A204.1 (cell line): ENCODE measurements at regions not wholly inside any gene's neighbourhood (a gene's known extent, or its start where the extent isn't known, plus 50 kb on each side); places are given as distances from the start of the nearest gene placed in this dataset.

Source experiments
- FAIRE-seq: peaks from 2 replicates; lab custom pipeline; 2012; peaks lifted over from hg19 to GRCh38; lab: Jason Lieb, UNC

GRCh38 chr20:52631469-52631868 is 340.7 kb upstream of the TSHZ2 start:
- FAIRE-seq, result no peak

DNA sequence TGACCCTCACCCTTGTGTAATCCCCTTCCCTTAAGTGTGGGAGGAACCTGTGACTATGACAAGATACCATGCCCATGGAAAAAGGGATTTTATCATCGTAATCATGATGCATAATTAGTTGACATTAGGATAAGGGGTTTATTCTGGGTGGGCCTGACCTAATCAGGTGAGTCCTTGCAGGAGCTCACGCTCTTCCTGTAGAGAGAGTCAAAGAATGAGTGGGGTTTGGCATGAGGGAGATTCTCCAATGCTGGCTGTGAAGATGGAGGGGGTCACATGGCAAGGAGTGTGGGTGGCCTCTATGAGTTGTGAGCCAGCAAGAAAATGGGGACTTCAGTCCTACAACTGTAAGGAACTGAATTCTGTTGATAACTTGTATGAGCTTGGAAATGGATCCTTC is 342.0 kb upstream of the TSHZ2 start:
- FAIRE-seq, result no peak

DNA sequence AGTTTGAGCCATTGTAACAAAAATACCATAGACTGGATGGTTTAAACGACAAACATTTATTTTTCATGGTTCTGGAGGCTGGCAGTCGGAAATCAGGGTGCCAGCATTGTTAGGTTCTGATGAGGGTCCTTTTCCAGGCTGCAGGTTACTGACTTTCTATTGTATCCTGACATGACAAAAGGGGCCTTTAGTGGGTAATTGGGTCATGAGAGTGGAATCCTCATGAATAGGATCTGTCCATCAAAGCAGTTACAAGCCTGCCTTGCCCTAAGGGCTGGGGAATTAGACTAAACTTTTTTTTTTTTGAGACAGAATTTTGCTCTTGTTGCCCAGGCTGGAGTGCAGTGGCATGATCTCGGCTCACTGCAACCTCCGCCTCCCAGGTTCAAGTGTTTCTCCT is 347.9 kb upstream of the TSHZ2 start:
- FAIRE-seq, result no peak

GRCh38 chr20:52622081-52622480 is 350.1 kb upstream of the TSHZ2 start:
- FAIRE-seq, result no peak

DNA sequence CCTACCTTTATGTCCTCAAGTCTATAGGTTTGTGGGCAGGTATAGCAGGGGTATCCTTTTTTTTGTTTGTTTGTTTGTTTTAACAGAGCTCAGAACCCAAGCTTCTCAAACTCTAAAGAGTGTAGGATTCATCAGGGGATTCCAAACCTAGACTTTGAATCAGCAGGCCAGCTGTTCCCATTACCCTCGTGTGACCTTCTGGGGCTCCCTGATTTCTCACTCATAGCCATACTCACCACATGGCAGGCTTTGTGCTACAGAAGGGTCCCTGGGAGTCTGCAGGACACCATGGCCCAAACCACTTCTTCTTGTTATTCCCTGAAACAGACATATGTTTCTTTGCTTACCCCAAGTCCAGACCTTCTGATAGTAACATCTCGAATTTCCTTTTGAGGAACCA is 350.8 kb upstream of the TSHZ2 start:
- no peak for FAIRE-seq

GRCh38 chr20:52619671-52620070 is 352.5 kb upstream of the TSHZ2 start:
- FAIRE-seq, result no peak

GRCh38 chr20:52619101-52619500 is 353.1 kb upstream of the TSHZ2 start:
- FAIRE-seq, result no peak

GRCh38 chr20:52616629-52617028 is 355.5 kb upstream of the TSHZ2 start:
- FAIRE-seq, result no peak

DNA sequence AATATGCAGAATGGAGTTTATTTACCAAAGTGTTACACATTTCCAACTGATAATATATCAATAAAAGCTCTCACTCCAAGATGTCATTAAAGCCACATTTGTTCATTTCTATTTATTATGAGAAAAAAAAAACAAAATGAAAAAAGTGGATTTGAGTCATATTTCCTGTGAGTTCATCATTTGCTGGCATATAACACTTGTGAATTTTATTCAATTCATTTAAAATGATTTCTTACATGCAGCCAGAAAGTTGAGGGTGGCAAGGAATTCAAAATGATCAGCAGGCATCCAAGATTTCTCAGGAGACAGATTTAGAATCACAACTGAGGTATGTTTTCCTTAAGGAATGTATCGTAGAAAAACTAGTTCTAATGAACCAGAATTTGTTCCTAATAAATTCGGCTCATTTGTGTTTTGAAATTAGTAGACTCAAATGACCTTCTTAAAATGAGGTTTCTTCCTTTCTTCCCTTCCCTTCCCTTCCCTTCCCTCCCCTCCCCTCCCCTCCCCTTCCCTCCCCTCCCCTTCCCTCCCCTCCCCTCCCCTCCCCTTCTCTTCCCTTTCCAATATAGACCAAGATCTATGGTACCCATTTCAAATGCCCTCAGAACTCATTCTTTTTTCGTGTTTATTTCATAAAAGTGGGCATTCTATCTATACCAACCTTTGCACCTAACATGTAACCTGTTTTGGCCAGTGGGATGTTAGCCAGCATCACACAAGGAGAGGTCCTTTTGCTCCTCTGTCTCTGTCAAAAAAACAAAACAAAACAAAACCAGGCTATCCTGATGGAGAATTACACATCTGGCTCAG is 357.9 kb upstream of the TSHZ2 start:
- FAIRE-seq, result no peak

GRCh38 chr20:52612046-52612632 is 360.0 kb upstream of the TSHZ2 start:
- FAIRE-seq, result no peak

DNA sequence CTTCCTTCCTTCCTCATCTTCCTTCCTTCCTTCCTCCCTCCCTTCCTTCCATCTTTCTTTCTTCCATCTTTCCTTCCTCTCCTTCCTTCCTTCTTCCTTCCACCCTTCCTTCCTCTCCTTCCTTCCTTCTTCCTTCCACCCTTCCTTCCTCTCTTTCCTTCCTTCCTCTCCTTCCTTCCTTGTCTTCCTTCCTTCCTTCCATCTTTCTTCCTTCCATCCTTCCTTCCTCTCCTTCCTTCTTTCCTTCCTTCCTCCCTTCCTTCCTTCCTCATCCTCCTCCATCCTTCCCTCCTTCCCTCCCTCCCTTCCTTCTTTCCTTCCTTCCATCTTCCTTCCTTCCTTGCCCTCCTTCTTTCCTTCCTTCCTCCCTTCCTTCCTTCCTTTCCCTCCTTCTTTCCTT is 361.4 kb upstream of the TSHZ2 start:
- FAIRE-seq, result no peak

- no peak for FAIRE-seq
Measured at GRCh38 chr20:52601295-52601971, 370.7 kb upstream of the TSHZ2 start.

DNA sequence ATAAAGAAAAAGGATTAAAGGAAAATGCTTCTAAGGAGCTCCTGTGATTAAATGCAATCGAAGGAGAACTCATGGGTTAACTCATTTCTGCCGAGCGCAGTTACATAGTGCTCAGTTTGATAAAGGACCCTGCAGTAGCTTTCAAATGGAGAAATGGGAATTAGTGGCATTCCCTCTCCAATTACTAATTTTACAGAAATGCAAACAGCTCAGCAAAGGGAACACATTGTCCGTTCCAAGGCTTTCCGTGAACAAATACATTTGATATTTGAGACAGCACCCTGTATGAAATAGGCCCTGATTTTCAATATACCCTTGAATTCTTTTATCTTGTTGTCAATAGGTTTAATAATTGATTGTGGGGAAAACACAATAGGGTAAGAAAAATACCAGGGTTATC is 375.9 kb upstream of the TSHZ2 start:
- no peak for FAIRE-seq

DNA sequence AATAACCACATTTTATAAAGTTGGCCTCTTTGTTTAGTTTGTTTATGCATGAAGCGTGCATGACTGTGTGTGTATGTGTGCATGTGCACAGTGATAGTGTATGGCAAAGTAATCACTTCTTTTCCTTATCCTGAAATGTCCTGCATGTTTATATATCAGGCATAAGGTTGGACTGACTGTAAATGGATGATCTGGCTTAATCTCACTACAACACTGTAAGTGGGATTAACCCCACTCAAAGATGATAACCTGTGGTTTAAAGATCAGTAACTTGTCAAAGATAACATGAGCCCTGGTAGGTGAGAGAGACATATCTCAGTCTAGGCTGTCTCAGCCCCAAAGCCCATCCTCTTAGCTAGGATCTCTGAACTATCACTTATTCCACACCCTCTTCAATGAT is 376.6 kb upstream of the TSHZ2 start:
- no peak for FAIRE-seq

GRCh38 chr20:52593654-52594053 is 378.5 kb upstream of the TSHZ2 start:
- FAIRE-seq, result no peak

GRCh38 chr20:52592567-52592966 is 379.6 kb upstream of the TSHZ2 start:
- FAIRE-seq, result no peak

- no peak for FAIRE-seq
Measured at GRCh38 chr20:52590100-52590499, 382.1 kb upstream of the TSHZ2 start.

DNA sequence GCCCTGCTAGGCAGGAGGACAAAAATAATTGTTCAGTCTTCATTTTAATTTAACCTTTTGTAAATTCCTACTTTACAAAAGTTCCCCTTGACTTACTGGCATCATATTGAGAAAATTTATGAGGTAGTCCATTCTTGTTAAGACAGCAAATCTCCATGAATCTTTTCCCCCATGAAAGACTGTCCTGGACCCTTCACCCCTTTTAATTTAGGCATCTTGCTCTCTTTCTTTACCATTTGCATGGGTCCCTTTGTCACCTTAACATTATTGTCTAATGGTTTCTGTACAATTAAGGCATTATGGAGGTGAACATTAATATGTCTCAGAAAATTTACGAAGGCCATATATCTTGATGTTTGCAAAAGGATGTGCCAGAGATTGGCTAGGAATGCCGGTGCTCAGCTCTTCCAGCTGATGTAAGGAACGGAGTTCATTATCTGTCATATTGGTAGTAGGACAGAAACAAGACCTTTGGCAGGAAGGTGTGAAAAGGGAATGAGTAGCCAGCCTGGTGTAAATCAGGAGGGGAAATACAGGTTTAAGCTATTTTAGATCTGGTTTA is 382.8 kb upstream of the TSHZ2 start:
- FAIRE-seq, result no peak

DNA sequence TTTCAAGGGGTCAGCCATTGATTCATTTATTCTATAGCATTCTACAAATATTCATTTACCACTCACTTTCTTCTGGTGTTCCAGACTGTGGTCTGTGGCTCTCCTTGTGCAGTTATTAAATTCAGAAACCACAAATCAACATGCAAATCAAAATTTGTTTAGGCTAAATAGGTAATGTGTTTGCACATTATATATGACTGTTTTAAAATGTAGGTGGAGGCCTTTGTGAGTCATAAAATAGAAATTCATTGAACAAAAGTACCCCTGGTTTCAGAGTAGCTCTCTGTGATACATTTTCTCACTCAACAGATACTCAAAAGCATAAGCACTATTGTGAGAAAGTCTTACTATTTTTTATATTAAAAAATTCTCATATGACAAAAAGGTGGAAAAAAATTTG is 385.5 kb upstream of the TSHZ2 start:
- no peak for FAIRE-seq

DNA sequence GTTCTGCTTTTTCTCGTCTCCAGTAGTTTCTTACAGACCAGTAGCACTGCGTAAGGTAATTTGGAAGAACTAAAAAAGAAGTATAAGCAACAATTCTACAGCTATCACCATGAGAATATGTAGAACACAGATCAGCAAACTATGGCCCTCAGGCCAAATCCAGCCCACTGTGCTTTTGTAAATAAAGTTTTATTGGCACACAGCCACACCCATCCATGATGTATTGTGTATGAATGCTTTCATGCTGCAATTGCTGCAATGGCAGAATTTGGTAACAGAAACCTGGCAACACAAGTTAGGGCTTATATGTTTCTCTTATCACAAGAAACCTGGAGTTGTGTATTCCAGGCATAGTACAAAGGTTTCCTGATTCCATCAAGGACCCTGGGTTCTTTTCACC is 386.8 kb upstream of the TSHZ2 start:
- no peak for FAIRE-seq

- FAIRE-seq, result no peak
Measured at GRCh38 chr20:52578559-52578958, 387.0 kb upstream of the ZFP64 start.

GRCh38 chr20:52577696-52578095 is 386.1 kb upstream of the ZFP64 start:
- FAIRE-seq, result no peak

- no peak for FAIRE-seq
Measured at GRCh38 chr20:52572687-52573086, 381.1 kb upstream of the ZFP64 start.
